Heart right ventricle (tissue), 16 donors: ENCODE measurements at regions not wholly inside any gene's neighbourhood (a gene's known extent, or its start where the extent isn't known, plus 50 kb on each side); places are given as distances from the start of the nearest gene placed in this dataset.

Experiments used
- ATAC-seq, 8 donors: fragments of 200-7000 bp; cut with Tn5 transposase; one replicate each; pipeline ENCODE4 v1.9.1; 2020; ENCODE audit warnings: mild to moderate bottlenecking in 8 of 8, moderate library complexity in 8 of 8, moderate number of reproducible peaks in 1 of 8
- DNase-seq, 2 donors: peaks; one replicate each; pipeline ENCODE4 v3.0.0-alpha.2; 2020
- H3K27ac ChIP-seq, 10 donors: fragments of 200-600 bp; sonication (generic) in 2 of 10; one replicate each; pipeline versions ENCODE4 v1.5.0 to v1.8.0; 2020 to 2022; ENCODE audit warnings: mild to moderate bottlenecking in 3 of 10
- H3K27me3 ChIP-seq, 7 donors: fragments of 200-600 bp; one replicate each; pipeline ENCODE4 v1.8.0; 2021 to 2022; ENCODE audit warnings: mild to moderate bottlenecking in 2 of 7
- H3K36me3 ChIP-seq, 9 donors: fragments of 200-600 bp; sonication (generic) in 1 of 9; one replicate each; pipeline versions ENCODE4 v1.5.0 to v1.8.0; 2020 to 2022; ENCODE audit warnings: mild to moderate bottlenecking in 2 of 9
- H3K4me1 ChIP-seq, 9 donors: fragments of 200-600 bp; sonication (generic) in 1 of 9; one replicate each; pipeline versions ENCODE4 v1.5.0 to v1.8.0; 2020 to 2022; ENCODE audit warnings: mild to moderate bottlenecking in 4 of 9
- H3K4me3 ChIP-seq, 10 donors: fragments of 200-600 bp; sonication (generic) in 2 of 10; one replicate each; pipeline versions ENCODE4 v1.5.0 to v1.8.0; 2020 to 2022; ENCODE audit warnings: mild to moderate bottlenecking in 7 of 10, moderate library complexity in 2 of 10
- H3K9me3 ChIP-seq, 11 donors: fragments of 200-600 bp in 10 of 11; sonication (generic) in 2 of 11; one replicate each; pipeline versions ENCODE4 v1.5.0 to v1.8.0; 2013 to 2022; ENCODE audit warnings: mild to moderate bottlenecking in 2 of 11, control low read depth in 1 of 11, moderate library complexity in 1 of 11
- WGBS, 2 donors: extraction: QIAGEN DNeasy Blood & Tissue Kit; methylation state at CpG; one replicate each; pipeline ENCODE4 v1.1.7; 2013; ENCODE audit warnings: inconsistent platforms in 1 of 2; 5-methylcytosine and 5-hydroxymethylcytosine counted together
- intact Hi-C, 10 donors: fragments of 100-400 bp; cut with DNase I; formaldehyde crosslinking; loops; one replicate each; pipeline versions ENCODE4 v1.11.1 to v1.14.2; 2022
- TF ChIP-seq, protein P1 (sequence below), 9 donors: fragments of 200-600 bp; sonication (generic) in 2 of 9; IDR thresholded peaks; one replicate each; pipeline versions ENCODE4 v1.5.0 to v1.8.0; 2021 to 2022; ENCODE audit warnings: antibody characterized with exemption in 9 of 9, mild to moderate bottlenecking in 5 of 9, moderate library complexity in 1 of 9
- donor health status: Arrhythmogenic right ventricular cardiomyopathy.
- donor health status: ischemic (EF 13 %, LVEDD 7.1; RV severe dilation, severe dysfunction).
- donor health status: healthy with polysubstance abuse.
- donor health status: DM: no; HTN: yes; CAD: no.
- donor health status: DM: no; HTN: no; CAD: no.
- donor health status: ischemic (EF 25% LVEDD 6.9; RV normal size, moderate dysfunction).
- donor health status: ischemic (EF 25% LVEDD 5.7; RV mildly dilated, moderate dysfunction).
- donor health status: healthy.
- donor health status: DM: yes; HTN: yes; CAD: no.
- donor health status: Ischemic cardiomyopathy.
- donor health status: ischemic (EF 35%, LVEDD 5.7; RV mildly dilated, moderate dysfunction).
- donor health status: nonischemic (EF 11% LVEDD 7.7; RV severe dilation, severe dysfunction).
- donor health status: DM: yes; HTN: yes; CAD: no.
- donor health status: PGD.
- donor health status: ischemic (EF 29% LVEDD 5.4; RV normal size, mild dysfunction).
- donor health status: nonischemic (EF 23%, LVEDD 6.1; RV moderate dilation, normal function).

GRCh38 chr22:27175021-27175838 is 517.8 kb downstream of the MIAT start:
- no peaks in the 10 kb centered on the region for H3K9me3 ChIP-seq
- TF ChIP-seq, protein P1, sequence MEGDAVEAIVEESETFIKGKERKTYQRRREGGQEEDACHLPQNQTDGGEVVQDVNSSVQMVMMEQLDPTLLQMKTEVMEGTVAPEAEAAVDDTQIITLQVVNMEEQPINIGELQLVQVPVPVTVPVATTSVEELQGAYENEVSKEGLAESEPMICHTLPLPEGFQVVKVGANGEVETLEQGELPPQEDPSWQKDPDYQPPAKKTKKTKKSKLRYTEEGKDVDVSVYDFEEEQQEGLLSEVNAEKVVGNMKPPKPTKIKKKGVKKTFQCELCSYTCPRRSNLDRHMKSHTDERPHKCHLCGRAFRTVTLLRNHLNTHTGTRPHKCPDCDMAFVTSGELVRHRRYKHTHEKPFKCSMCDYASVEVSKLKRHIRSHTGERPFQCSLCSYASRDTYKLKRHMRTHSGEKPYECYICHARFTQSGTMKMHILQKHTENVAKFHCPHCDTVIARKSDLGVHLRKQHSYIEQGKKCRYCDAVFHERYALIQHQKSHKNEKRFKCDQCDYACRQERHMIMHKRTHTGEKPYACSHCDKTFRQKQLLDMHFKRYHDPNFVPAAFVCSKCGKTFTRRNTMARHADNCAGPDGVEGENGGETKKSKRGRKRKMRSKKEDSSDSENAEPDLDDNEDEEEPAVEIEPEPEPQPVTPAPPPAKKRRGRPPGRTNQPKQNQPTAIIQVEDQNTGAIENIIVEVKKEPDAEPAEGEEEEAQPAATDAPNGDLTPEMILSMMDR (IDR thresholded peaks at IDR 0.05), result no peak
- peaks cover 0 to 3% (median 0%) of the 10 kb centered on the region in 9 donors for H3K4me1 ChIP-seq
- WGBS, 2 donors, result 44 to 49% methylated on average over 17 of the region's 17 CpGs
- peaks cover 0 to 44% (median 31%) of the 10 kb centered on the region in 7 donors for H3K27me3 ChIP-seq
- no peak overlapping the region for H3K27ac ChIP-seq
- intact Hi-C loops, result no loop called here
- H3K36me3 ChIP-seq, result no peaks in the 10 kb centered on the region
- ATAC-seq (no peak), DNase-seq (no peak)
- no peak overlapping the region for H3K4me3 ChIP-seq

DNA sequence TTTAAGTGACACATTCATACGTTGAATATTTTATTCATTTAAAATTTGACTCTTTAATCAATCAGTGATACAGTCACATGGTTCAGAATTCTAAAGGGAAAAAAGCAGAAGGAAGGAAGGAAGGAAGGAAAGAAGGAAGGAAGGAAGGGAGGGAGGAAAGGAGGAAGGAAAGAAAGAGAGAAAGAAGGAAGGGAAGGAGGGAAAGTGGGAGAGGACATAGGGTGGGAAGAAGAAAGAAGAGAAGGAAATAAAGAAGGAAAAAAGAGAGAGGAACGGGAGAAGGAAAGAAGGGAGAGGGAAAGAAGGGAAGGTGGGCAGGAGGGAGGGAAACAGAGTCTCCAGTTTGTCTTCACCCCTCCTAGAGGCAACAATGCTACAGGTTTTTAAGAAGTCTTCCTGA is 518.6 kb downstream of the MIAT start:
- WGBS, 2 donors, result 57 to 61% methylated on average over 2 of the region's 2 CpGs
- H3K27me3 ChIP-seq, result peaks cover 0 to 44% (median 31%) of the 10 kb centered on the region in 7 donors
- intact Hi-C loops, result no loop called here

DNA sequence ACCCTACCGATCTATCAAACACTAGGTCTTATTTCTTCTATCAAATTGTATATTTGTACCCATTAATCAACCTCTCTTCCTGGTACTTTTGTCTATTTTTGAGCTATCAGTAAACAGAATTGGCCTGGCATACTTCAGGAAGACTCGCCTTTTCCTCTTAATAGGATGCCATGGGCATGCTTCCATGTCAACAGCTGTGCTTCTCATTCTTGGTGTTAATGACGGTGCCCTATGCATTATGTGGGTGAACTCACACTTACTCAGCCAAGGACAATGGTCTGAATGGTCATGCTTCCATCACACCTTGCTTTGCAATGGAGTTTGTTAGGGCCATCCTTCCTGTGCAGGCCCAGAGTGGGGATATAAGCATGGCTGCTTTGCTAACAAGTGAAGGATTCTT is 521.8 kb downstream of the MIAT start:
- 62 to 86% methylated on average over 3 of the region's 3 CpGs for WGBS, 2 donors
- intact Hi-C loops, result no loop called here
- Histone ChIP-seq H3K27me3 (peaks cover 0 to 33% (median 26%) of the 10 kb centered on the region in 7 donors), H3K4me1 (no peaks in the 10 kb centered on the region), H3K27ac (no peak overlapping the region), H3K4me3 (no peak overlapping the region), H3K9me3 (no peaks in the 10 kb centered on the region), H3K36me3 (no peaks in the 10 kb centered on the region)
- TF ChIP-seq, protein P1 (IDR thresholded peaks at IDR 0.05), result no peak
- DNase-seq (no peak), ATAC-seq (no peak)

More for the DNA sequence above, 518.6 kb downstream of the MIAT start:
- H3K4me1 ChIP-seq, result no peaks in the 10 kb centered on the region
- TF ChIP-seq, protein P1 (IDR thresholded peaks at IDR 0.05), result no peak
- no peaks in the 10 kb centered on the region for H3K9me3 ChIP-seq
- DNase-seq (no peak), ATAC-seq (no peak)
- H3K27ac ChIP-seq, result no peak overlapping the region
- H3K4me3 ChIP-seq, result no peak overlapping the region
- H3K36me3 ChIP-seq, result no peaks in the 10 kb centered on the region

GRCh38 chr22:27181537-27181936 is 524.1 kb downstream of the MIAT start:
- no peak for ATAC-seq
- H3K27ac ChIP-seq, result no peak overlapping the region
- H3K36me3 ChIP-seq, result no peaks in the 10 kb centered on the region
- TF ChIP-seq, protein P1 (IDR thresholded peaks at IDR 0.05), result no peak
- no peaks in the 10 kb centered on the region for H3K9me3 ChIP-seq
- peaks cover 0 to 14% (median 4%) of the 10 kb centered on the region in 7 donors for H3K27me3 ChIP-seq
- 85 to 88% methylated on average over 4 of the region's 4 CpGs for WGBS, 2 donors
- no peak for DNase-seq
- no peaks in the 10 kb centered on the region for H3K4me1 ChIP-seq
- intact Hi-C loops, result no loop called here
- no peak overlapping the region for H3K4me3 ChIP-seq
